ENCODE measurements at regions not wholly inside any gene's neighbourhood (a gene's known extent, or its start where the extent isn't known, plus 50 kb on each side); places are given as distances from the start of the nearest gene placed in this dataset.

GRCh38 chr5:74052441-74053221, 426.6 kb downstream of the ARHGEF28 start:
- DNase-seq: no peak

GRCh38 chr5:74051076-74051475, 425.1 kb downstream of the ARHGEF28 start:
- no peak for DNase-seq

- no peak for DNase-seq
Measured at GRCh38 chr5:74044936-74045335, 418.9 kb downstream of the ARHGEF28 start.

- peak; percentile 83 for DNase-seq
Measured at GRCh38 chr5:74042959-74043358, 417.0 kb downstream of the ARHGEF28 start.

GRCh38 chr5:74042559-74042958, 416.6 kb downstream of the ARHGEF28 start:
- no peak for DNase-seq

- DNase-seq: no peak
Measured at GRCh38 chr5:74041913-74042312, 415.9 kb downstream of the ARHGEF28 start.

GRCh38 chr5:74040811-74041491, 415.0 kb downstream of the ARHGEF28 start:
- DNase-seq: peak; percentile 46

GRCh38 chr5:74040065-74040551, 414.1 kb downstream of the ARHGEF28 start:
- DNase-seq: peak; percentile 97

GRCh38 chr5:74037321-74037720, 411.3 kb downstream of the ARHGEF28 start:
- DNase-seq: no peak

- peak; percentile 70 for DNase-seq
Measured at GRCh38 chr5:74035521-74035937, 409.5 kb downstream of the ARHGEF28 start.

- DNase-seq: peak; percentile 65
Measured at GRCh38 chr5:74034733-74035132, 408.7 kb downstream of the ARHGEF28 start.

GRCh38 chr5:74032617-74033016, 406.6 kb downstream of the ARHGEF28 start:
- DNase-seq: no peak

GRCh38 chr5:74031536-74031935, 405.5 kb downstream of the ARHGEF28 start:
- no peak for DNase-seq

GRCh38 chr5:74030821-74031220, 404.8 kb downstream of the ARHGEF28 start:
- no peak for DNase-seq

- no peak for DNase-seq
Measured at GRCh38 chr5:74030371-74030770, 404.4 kb downstream of the ARHGEF28 start.

- no peak for DNase-seq
Measured at GRCh38 chr5:74028976-74029375, 403.0 kb downstream of the ARHGEF28 start.

GRCh38 chr5:74028406-74028805, 402.4 kb downstream of the ARHGEF28 start:
- DNase-seq: no peak

- DNase-seq: no peak
Measured at GRCh38 chr5:74027732-74028338, 401.8 kb downstream of the ARHGEF28 start.

- no peak for DNase-seq
Measured at GRCh38 chr5:74026310-74026709, 400.3 kb downstream of the ARHGEF28 start.

GRCh38 chr5:74021126-74021525, 395.1 kb downstream of the ARHGEF28 start:
- DNase-seq: no peak

- no peak for DNase-seq
Measured at GRCh38 chr5:74020503-74020902, 394.5 kb downstream of the ARHGEF28 start.

- no peak for DNase-seq
Measured at GRCh38 chr5:74019923-74020322, 393.9 kb downstream of the ARHGEF28 start.

- DNase-seq: peak; percentile 42
Measured at GRCh38 chr5:74017786-74018211, 391.8 kb downstream of the ARHGEF28 start.
